ENCODE measurements at regions not wholly inside any gene's neighbourhood (a gene's known extent, or its start where the extent isn't known, plus 50 kb on each side); places are given as distances from the start of the nearest gene placed in this dataset.

DNA sequence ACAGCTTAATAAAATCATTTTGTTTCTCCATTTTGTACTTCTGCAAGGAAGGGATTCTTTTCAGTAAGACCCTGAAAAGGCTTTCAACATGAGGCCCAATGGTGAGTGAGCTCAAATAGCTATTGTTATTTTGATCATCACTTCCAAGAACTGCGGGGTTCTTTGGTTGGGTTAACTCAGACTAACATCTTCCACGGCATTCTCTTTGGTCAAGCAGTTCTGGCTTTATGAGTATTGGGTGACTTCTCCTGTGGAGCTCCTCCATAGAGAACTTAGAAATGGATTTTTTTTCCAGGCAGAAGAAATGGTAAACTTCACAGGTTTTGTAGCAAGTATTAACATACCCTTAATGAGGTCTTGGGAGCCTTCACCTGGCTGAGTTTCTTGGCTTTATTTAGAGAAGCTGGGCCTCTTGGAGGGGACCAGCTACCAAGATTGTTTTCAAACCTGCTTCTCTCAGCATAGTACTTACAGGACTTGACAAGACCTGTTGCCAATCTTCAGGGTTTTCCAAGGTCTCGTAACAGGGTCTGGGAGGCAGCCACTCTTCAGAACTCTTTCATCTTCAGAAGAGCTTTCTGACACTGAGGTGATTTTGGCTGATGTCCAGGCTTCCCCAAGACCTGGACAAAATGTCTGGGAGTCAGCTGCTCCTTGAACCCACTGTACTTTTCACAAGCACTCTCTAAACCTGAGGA, 353.2 kb upstream of the ETAA1 start:
- no peak for DNase-seq (ENCODE audit: low spot score)

GRCh38 chr2:67046591-67046990, 350.5 kb upstream of the ETAA1 start:
- peak; percentile 32 for DNase-seq (ENCODE audit: low spot score)

DNA sequence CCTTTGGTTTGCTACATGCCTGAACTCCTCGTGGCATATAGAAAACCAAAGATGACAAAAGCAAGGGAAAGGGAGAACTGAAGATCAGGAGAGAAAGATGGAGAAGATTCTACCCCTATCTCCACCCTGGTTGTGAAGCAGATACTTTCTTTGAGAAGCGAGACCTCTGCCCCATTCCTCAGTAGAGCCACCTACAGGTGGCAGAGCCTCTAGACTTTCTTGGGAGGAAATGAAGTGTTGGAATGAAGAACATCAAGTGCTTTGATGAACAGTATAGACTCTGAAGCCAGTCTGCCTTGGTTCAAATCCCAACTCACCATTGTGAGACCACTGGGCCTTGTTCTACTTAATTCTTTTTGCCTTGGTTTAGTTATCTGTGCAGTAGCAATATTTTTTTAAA, 348.8 kb upstream of the ETAA1 start:
- DNase-seq (ENCODE audit: low spot score) = no peak

- DNase-seq (ENCODE audit: low spot score) = no peak
These were observed 346.5 kb upstream of the ETAA1 start for GRCh38 chr2:67050622-67051021.

- DNase-seq (ENCODE audit: low spot score) = no peak
These were observed 342.4 kb upstream of the ETAA1 start for GRCh38 chr2:67054728-67055127.

DNA sequence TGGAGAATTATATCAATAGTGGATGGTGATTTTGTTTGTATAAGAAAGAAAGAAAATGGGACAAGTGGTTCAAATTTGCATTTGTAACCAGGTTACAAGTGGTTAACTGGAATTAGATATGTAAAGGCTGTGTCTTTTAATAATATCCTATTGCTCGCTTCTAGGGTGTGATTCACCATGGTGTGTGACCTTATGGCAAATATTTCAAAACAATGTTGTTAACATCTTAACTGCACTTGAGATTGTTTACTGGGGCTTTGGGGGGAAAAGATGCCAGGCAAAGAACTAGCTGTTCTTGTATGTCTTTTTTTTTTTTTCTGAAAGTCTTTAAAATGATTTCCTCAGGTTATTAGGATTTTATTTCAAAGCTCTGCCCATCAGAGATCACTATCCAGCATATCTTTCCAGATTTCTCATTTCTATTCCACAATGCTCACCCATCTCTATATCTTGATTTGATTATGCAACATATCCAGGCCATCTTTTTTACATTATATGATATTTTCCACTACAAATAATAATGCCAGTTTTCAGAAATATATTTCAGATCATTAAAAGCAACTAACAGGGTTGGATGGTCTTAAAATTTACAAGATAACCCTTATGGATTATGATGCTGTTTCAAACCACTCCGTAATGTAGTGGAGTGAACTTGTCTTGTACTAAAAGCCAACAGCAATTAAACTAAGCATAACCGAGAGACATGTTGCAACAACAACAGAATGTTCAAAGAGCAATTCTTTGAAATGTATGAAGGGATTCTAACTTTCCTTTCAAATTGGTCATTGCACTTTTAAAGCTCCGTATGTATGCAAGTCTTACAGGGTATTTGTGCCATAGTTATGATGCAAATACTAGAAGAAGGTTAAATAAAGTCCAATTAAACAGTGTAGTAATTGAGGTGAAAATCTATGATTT, 341.5 kb upstream of the ETAA1 start:
- no peak for DNase-seq (ENCODE audit: low spot score)

GRCh38 chr2:67057123-67057522, 340.0 kb upstream of the ETAA1 start:
- no peak for DNase-seq (ENCODE audit: low spot score)

DNA sequence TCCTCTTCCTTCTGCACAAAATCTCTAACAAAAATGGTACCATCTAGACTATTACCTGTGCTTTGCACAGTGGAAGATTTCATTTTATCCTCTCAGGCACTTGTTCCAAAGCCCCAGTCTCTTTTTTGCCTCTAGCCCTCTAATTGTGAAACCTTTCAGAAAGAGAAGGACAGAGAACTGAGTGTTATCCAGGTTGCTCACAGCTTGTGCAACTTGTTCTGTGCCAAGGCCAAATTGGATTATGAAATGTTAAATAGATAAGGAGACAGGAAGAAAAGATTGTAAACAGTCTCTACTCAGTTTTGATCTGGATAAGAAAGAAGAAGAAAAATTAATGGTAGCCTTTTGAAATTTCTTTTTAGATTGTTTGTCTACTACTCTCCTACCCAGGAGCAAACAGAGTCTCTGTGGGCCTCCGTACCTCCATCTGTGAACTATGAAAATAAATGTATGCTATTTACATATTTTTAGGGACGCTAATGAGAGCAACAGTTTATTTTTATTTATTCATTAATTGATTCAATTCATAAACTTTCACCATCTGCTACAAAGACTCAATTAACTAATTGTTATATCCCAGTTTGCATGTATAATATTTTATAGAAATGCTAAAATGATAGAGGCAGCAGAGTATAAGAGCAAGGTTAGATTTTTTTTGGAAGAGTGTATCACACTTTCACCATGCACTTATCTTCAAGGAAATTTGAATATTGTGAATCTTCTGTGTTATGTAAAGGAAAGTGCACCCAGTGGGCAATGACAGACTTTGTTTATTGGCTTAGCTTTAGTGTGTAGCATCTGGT, 339.0 kb upstream of the ETAA1 start:
- no peak for DNase-seq (ENCODE audit: low spot score)

DNA sequence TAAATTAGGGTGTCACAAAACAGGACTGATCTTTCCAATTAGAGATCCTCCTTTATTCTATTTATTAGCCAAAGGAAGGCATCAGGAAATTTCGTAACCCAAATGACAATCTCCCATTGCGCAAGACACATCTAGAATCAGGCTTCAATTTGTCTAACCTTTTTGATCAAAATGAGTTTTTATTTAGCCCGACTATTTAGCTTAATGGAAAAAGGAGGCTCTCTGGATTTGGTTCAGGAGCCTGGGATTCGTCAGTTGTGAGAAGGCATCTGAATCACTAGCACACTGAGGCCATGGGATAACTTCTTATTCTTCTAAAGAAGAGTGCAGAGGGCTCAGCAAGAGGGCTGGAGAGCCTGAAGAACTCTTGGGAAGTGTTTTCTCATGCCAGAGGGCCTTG, 332.1 kb upstream of the ETAA1 start:
- DNase-seq (ENCODE audit: low spot score) = no peak

DNA sequence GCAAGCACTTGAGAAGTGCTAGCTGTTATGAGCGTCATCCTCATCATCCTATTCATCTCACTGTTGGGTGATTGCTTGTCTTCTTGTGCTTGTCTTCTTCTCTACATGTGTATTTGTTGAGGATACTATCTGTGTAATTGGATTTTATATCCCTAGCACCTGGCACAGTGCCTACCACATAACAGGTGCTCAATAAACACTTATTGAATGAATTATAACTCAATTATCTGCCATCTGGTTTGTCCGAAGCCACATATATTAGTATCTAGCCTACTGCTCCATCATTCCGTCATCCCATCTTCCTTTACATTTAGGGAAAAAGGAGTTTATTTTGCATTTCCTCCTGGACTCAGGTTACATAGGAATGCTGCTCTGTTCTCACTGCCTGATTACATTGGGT, 330.4 kb upstream of the ETAA1 start:
- DNase-seq (ENCODE audit: low spot score) = no peak

DNA sequence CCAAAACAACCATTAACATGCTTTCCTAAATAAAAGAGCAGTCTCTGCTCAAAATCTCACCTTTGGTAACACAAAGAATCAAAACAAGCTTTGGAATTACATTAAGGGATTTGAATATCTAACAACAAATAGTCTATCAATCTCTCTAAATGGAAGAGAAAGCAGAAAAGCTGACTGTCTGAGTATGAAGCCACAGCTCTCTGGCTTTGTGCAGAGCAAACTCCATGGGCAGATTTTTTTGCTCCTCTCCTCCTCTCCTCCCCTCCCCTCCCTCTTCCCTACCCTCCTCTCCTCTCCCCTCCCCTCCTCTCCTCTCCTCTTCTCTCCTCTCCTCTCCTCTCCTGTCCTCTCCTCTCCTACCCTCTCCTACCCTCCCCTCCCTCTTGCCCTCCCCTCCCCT, 329.5 kb upstream of the ETAA1 start:
- no peak for DNase-seq (ENCODE audit: low spot score)

DNA sequence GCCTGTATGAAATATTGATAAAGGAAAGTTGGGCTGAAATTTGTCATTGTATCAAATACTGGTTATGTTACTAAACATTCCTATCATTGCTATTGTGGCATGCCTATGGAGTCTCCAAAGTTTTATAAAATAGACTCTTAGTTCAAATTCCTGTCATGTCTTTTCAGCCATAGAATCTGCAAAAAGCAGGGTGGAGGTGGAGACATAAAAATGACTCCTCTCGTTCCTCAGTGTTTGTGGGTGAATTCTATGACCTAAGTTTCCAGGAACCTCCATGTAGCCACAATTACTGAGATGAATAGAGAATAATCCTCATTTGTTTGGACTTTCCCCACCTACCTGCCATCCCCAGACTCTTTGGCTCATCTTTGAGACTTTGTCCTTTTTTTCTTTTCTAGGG, 326.3 kb upstream of the ETAA1 start:
- no peak for DNase-seq (ENCODE audit: low spot score)

DNA sequence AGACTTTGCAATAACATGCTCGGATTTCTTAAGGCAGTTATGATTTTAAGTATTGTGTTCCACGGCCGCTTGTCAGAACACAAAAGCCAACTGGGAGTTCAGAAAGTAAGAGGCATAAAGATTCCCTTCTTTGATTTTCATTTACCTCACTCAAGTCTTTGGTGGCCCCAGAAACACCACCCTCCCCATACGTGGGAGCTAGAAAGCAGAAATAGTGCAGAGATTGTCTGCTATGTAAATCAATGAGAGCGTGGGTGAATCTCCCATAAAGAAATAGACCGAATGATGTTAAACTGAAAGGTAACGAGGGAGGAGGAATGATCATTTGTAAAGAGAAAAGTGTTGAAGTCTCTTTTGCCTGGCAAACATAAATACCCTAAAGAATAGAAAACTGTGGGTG, 322.1 kb upstream of the ETAA1 start:
- no peak for DNase-seq (ENCODE audit: low spot score)

GRCh38 chr2:67075530-67076238, 321.4 kb upstream of the ETAA1 start:
- DNase-seq (ENCODE audit: low spot score) = no peak

- no peak for DNase-seq (ENCODE audit: low spot score)
These were observed 320.9 kb upstream of the ETAA1 start for GRCh38 chr2:67076239-67076624.

DNA sequence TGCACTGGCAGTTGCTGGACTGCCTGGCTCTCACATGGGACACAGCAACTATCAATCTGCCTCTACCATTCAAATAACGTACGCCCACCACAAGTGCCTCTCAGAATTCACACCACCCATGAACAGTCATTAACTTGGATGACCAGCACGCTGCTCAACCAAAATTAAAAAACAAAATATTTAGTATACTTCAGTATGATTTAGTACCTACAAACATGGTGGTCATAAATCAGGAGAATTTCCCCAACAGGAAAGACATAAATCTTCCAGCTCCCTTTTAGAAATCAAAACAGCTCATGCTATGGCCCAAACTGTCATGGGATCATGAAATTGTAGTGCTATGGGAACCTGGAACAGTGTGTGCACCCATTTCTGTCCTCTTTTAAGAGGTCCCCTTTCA, 317.4 kb upstream of the ETAA1 start:
- no peak for DNase-seq (ENCODE audit: low spot score)

GRCh38 chr2:67082813-67083212, 314.3 kb upstream of the ETAA1 start:
- DNase-seq (ENCODE audit: low spot score) = no peak

DNA sequence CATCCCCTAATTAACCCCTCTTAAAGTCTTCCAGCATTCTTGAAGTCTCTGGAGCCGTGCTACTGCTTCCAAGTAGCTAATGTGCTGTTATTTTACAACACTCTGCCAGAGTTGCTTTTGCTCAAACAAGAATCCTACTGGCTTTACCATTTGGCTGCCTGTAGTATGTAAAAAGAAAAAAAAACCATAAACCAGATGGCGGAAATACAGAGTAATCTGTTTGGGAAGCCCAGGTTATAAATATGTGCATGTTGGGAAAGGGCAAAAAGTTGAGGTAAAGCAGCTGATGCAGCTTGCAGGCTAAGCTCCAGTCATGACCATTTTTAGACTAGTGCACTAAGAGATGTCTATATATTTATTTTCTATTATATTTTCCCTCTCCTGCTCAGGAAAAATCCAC, 313.2 kb upstream of the ETAA1 start:
- DNase-seq (ENCODE audit: low spot score) = no peak

GRCh38 chr2:67085146-67085545, 312.0 kb upstream of the ETAA1 start:
- no peak for DNase-seq (ENCODE audit: low spot score)

- DNase-seq (ENCODE audit: low spot score) = no peak
These were observed 305.5 kb upstream of the ETAA1 start for GRCh38 chr2:67091681-67092080.

- DNase-seq (ENCODE audit: low spot score) = no peak
These were observed 302.0 kb upstream of the ETAA1 start for GRCh38 chr2:67095121-67095520.

- no peak for DNase-seq (ENCODE audit: low spot score)
These were observed 300.2 kb upstream of the ETAA1 start for GRCh38 chr2:67096886-67097285.

Measured in LoVo (cell line).